ENCODE measurements at regions not wholly inside any gene's neighbourhood (a gene's known extent, or its start where the extent isn't known, plus 50 kb on each side); places are given as distances from the start of the nearest gene placed in this dataset.

DNA sequence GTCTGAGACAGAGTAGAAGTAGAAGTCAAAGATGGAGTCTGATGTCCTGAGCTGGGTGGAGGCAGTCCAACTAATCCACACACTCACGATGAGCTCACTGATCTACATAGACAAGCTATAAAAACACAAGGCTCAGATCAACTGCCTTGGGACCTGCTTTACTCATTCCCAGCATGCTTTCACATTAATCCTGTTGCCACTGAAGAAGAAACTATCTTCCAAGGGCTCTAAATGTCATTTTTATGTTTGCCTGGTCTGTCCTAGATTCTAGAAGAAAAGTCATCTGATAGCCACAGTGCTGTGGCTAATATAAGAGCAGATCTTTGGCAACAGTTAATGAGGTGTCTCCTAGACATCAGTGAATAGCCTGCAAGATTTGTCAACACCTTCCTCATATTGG is 522.7 kb downstream of the NUF2 start:
- WGBS, result 30% methylated on average over 1 of the region's 1 CpG
- no peak for DNase-seq (ENCODE audit: low spot score)
- intact Hi-C loops (cut with DNase I), result no loop called here
- no peaks in the 10 kb centered on the region for H3K27me3 ChIP-seq (replicated peaks; ENCODE audit: insufficient read depth)
- TF ChIP-seq POLR2A (IDR thresholded peaks at IDR 0.05) (no peak), POLR2AphosphoS5 (IDR thresholded peaks at IDR 0.05) (no peak), CTCF (IDR thresholded peaks at IDR 0.05) (no peak)
- H3K36me3 ChIP-seq, result no peaks in the 10 kb centered on the region
- H3K4me1 ChIP-seq (replicated peaks), result no peaks in the 10 kb centered on the region
- H3K4me3 ChIP-seq, result no peak overlapping the region
- no peaks in the 10 kb centered on the region for H3K9me3 ChIP-seq
- no peak overlapping the region for H3K27ac ChIP-seq

GRCh38 chr1:163845279-163845678 is 523.5 kb downstream of the NUF2 start:
- intact Hi-C loops (cut with DNase I), result no loop called here
- WGBS, result 63% methylated on average over 3 of the region's 3 CpGs

DNA sequence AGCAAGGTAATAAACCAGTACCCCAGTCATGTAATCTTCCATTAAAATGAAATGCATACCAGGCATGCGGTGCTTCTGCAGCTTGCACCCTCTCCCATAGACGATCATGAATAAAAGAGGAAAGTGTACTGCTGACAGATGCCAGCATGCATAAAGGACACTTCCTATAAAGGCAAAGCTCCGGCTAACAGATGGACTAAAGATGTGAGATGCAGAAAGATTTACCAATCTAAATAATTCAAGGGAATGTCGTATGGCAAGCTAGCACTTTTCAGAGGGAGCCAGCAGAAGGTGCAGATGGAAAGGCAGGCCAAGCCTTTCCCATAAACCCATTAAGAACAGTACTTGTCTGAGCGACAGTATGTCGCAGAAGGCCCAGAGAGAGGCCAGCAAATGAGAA is 542.0 kb downstream of the NUF2 start:
- H3K27ac ChIP-seq, result no peak overlapping the region
- WGBS, result 82% methylated on average over 6 of the region's 6 CpGs

More at GRCh38 chr1:163845279-163845678, 523.5 kb downstream of the NUF2 start:
- Histone ChIP-seq H3K4me1 (replicated peaks) (no peaks in the 10 kb centered on the region), H3K4me3 (no peak overlapping the region), H3K9me3 (no peaks in the 10 kb centered on the region), H3K27ac (no peak overlapping the region), H3K36me3 (no peaks in the 10 kb centered on the region), H3K27me3 (replicated peaks; ENCODE audit: insufficient read depth) (no peaks in the 10 kb centered on the region)
- TF ChIP-seq POLR2AphosphoS5 (IDR thresholded peaks at IDR 0.05), result no peak
- DNase-seq (ENCODE audit: low spot score), result no peak

GRCh38 chr1:163864207-163864606 is 542.5 kb downstream of the NUF2 start:
- H3K36me3 ChIP-seq, result no peaks in the 10 kb centered on the region
- H3K4me3 ChIP-seq, result no peak overlapping the region
- H3K9me3 ChIP-seq, result no peaks in the 10 kb centered on the region
- no peaks in the 10 kb centered on the region for H3K4me1 ChIP-seq (replicated peaks)
- no peak for TF ChIP-seq POLR2A (IDR thresholded peaks at IDR 0.05)
- TF ChIP-seq CTCF (IDR thresholded peaks at IDR 0.05), result no peak
- no peak for TF ChIP-seq POLR2AphosphoS5 (IDR thresholded peaks at IDR 0.05)
- no peak overlapping the region for H3K27ac ChIP-seq
- 63% methylated on average over 1 of the region's 1 CpG for WGBS
- DNase-seq (ENCODE audit: low spot score), result no peak
- H3K27me3 ChIP-seq (replicated peaks; ENCODE audit: insufficient read depth), result no peaks in the 10 kb centered on the region
- intact Hi-C loops (cut with DNase I), result no loop called here

More for the DNA sequence above, 542.0 kb downstream of the NUF2 start:
- TF ChIP-seq POLR2AphosphoS5 (IDR thresholded peaks at IDR 0.05) (no peak), POLR2A (IDR thresholded peaks at IDR 0.05) (no peak), CTCF (IDR thresholded peaks at IDR 0.05) (no peak)
- Histone ChIP-seq H3K9me3 (no peaks in the 10 kb centered on the region), H3K36me3 (no peaks in the 10 kb centered on the region), H3K4me3 (no peak overlapping the region), H3K4me1 (replicated peaks) (no peaks in the 10 kb centered on the region), H3K27me3 (replicated peaks; ENCODE audit: insufficient read depth) (no peaks in the 10 kb centered on the region)
- no peak for DNase-seq (ENCODE audit: low spot score)
- intact Hi-C loops (cut with DNase I), result no loop called here

GRCh38 chr1:163866564-163866963 is 544.8 kb downstream of the NUF2 start:
- H3K36me3 ChIP-seq, result no peaks in the 10 kb centered on the region
- H3K4me1 ChIP-seq (replicated peaks), result no peaks in the 10 kb centered on the region
- no peak overlapping the region for H3K27ac ChIP-seq
- DNase-seq (ENCODE audit: low spot score), result no peak
- no peaks in the 10 kb centered on the region for H3K27me3 ChIP-seq (replicated peaks; ENCODE audit: insufficient read depth)
- no peak overlapping the region for H3K4me3 ChIP-seq
- intact Hi-C loops (cut with DNase I), result no loop called here
- TF ChIP-seq POLR2AphosphoS5 (IDR thresholded peaks at IDR 0.05), result no peak
- no peak for TF ChIP-seq POLR2A (IDR thresholded peaks at IDR 0.05)
- no peak for TF ChIP-seq CTCF (IDR thresholded peaks at IDR 0.05)
- H3K9me3 ChIP-seq, result no peaks in the 10 kb centered on the region
- 44% methylated on average over 2 of the region's 2 CpGs for WGBS

Data from prostate gland (tissue), 2 donors.